ENCODE measurements at regions not wholly inside any gene's neighbourhood (a gene's known extent, or its start where the extent isn't known, plus 50 kb on each side); places are given as distances from the start of the nearest gene placed in this dataset.
"Not testable (repeated sequence)": the region's sequence is repeated elsewhere in the genome, so short reads cannot be mapped to it uniquely, and the experiment has no call there.

- no peak for DNase-seq (ENCODE audit: low read depth in 2 of 2)
These were observed 117.2 kb upstream of the CCND2 start for GRCh38 chr12:4156317-4156716.

- DNase-seq (ENCODE audit: low read depth in 2 of 2): no peak
These were observed 118.8 kb upstream of the CCND2 start for GRCh38 chr12:4154672-4155225.

GRCh38 chr12:4153343-4153892 lies 120.1 kb upstream of the CCND2 start:
- DNase-seq (ENCODE audit: low read depth in 2 of 2): peak; percentile 47 to 56

- no peak for DNase-seq (ENCODE audit: low read depth in 2 of 2)
These were observed 121.3 kb upstream of the CCND2 start for GRCh38 chr12:4152145-4152795.

- DNase-seq (ENCODE audit: low read depth in 2 of 2): no peak
These were observed 122.0 kb upstream of the CCND2 start for GRCh38 chr12:4151362-4152121.

GRCh38 chr12:4150355-4150754 lies 123.2 kb upstream of the CCND2 start:
- DNase-seq (ENCODE audit: low read depth in 2 of 2): not testable (repeated sequence)

GRCh38 chr12:4148418-4149056 lies 125.0 kb upstream of the CCND2 start:
- DNase-seq (ENCODE audit: low read depth in 2 of 2): no peak

GRCh38 chr12:4147031-4147481 lies 126.5 kb upstream of the CCND2 start:
- DNase-seq (ENCODE audit: low read depth in 2 of 2): no peak

GRCh38 chr12:4145990-4146859 lies 127.3 kb upstream of the CCND2 start:
- peak; percentile 41 to 48 for DNase-seq (ENCODE audit: low read depth in 2 of 2)

- no peak for DNase-seq (ENCODE audit: low read depth in 2 of 2)
These were observed 128.9 kb upstream of the CCND2 start for GRCh38 chr12:4144676-4145075.

GRCh38 chr12:4143896-4144295 lies 129.7 kb upstream of the CCND2 start:
- no peak for DNase-seq (ENCODE audit: low read depth in 2 of 2)

- DNase-seq (ENCODE audit: low read depth in 2 of 2): no peak
These were observed 132.0 kb upstream of the CCND2 start for GRCh38 chr12:4141348-4142270.

- DNase-seq (ENCODE audit: low read depth in 2 of 2): no peak
These were observed 132.8 kb upstream of the CCND2 start for GRCh38 chr12:4140581-4141301.

- DNase-seq (ENCODE audit: low read depth in 2 of 2): no peak
These were observed 134.4 kb upstream of the CCND2 start for GRCh38 chr12:4139191-4139590.

GRCh38 chr12:4138532-4138931 lies 135.0 kb upstream of the CCND2 start:
- DNase-seq (ENCODE audit: low read depth in 2 of 2): not testable (repeated sequence)

GRCh38 chr12:4138051-4138450 lies 135.5 kb upstream of the CCND2 start:
- no peak for DNase-seq (ENCODE audit: low read depth in 2 of 2)

GRCh38 chr12:4137441-4137840 lies 136.1 kb upstream of the CCND2 start:
- no peak for DNase-seq (ENCODE audit: low read depth in 2 of 2)

- no peak for DNase-seq (ENCODE audit: low read depth in 2 of 2)
These were observed 136.5 kb upstream of the CCND2 start for GRCh38 chr12:4137015-4137414.

- peak; percentile 28 to 59 for DNase-seq (ENCODE audit: low read depth in 2 of 2)
These were observed 137.5 kb upstream of the CCND2 start for GRCh38 chr12:4135919-4136605.

Data from stimulated activated CD4-positive, alpha-beta T cell treated with anti-CD3 and anti-CD28 coated beads, Interleukin-1b, Interleukin-23, amount 100 ng/mL, for 4 hours (primary cell).